Neural cell (in vitro differentiated cells): ENCODE measurements at regions not wholly inside any gene's neighbourhood (a gene's known extent, or its start where the extent isn't known, plus 50 kb on each side); places are given as distances from the start of the nearest gene placed in this dataset.

Experiments
- H2AFZ ChIP-seq: fragments of 200-600, 300-800 bp; sonication (generic), shearing (Covaris generic); 2 replicates; pipeline ENCODE4 v1.6.0; 2014; ENCODE audit warnings: low read depth, mild to moderate bottlenecking, antibody characterized with exemption, low read length, moderate library complexity
- H3F3A ChIP-seq: fragments of 200-600 bp; shearing (Covaris generic); 2 replicates; pipeline ENCODE4 v1.6.1; 2016; ENCODE audit warnings: mild to moderate bottlenecking, moderate library complexity, mixed read lengths, antibody characterized with exemption, low read length; ENCODE audit not compliant: insufficient read depth, poor library complexity, severe bottlenecking
- H3K27ac ChIP-seq: fragments of 200-600, 300-800 bp; sonication (generic), shearing (Covaris generic); 2 replicates; pipeline ENCODE4 v1.5.1; 2014; ENCODE audit warnings: mild to moderate bottlenecking, low read length, moderate library complexity
- H3K27me3 ChIP-seq: fragments of 300-800, 200-600 bp; sonication (generic), shearing (Covaris generic); 2 replicates; pipeline ENCODE4 v1.6.0; 2014; ENCODE audit warnings: mild to moderate bottlenecking, low read depth, low read length, moderate library complexity; ENCODE audit not compliant: insufficient read depth
- H3K36me3 ChIP-seq: fragments of 300-800, 200-600 bp; sonication (generic), shearing (Covaris generic); 2 replicates; pipeline ENCODE4 v1.5.1; 2014; ENCODE audit warnings: mild to moderate bottlenecking, antibody characterized with exemption, low read length, moderate library complexity; ENCODE audit not compliant: insufficient read depth
- H3K4me2 ChIP-seq: fragments of 300-800, 200-600 bp; sonication (generic), shearing (Covaris generic); 2 replicates; pipeline ENCODE4 v1.6.0; 2014; ENCODE audit warnings: mild to moderate bottlenecking, low read length
- H3K4me3 ChIP-seq: fragments of 300-800, 200-600 bp; sonication (generic), shearing (Covaris generic); 2 replicates; pipeline ENCODE4 v1.5.1; 2014; ENCODE audit warnings: mild to moderate bottlenecking, low read length, moderate library complexity
- H3K79me2 ChIP-seq: fragments of 200-600 bp; shearing (Covaris generic); replicated peaks from 2 replicates; pipeline ENCODE4 v1.6.0; 2014; ENCODE audit warnings: mild to moderate bottlenecking, low read length, moderate library complexity; ENCODE audit not compliant: insufficient read depth
- H3K9ac ChIP-seq: fragments of 300-800, 200-600 bp; sonication (generic), shearing (Covaris generic); 2 replicates; pipeline ENCODE4 v1.6.1; 2016; ENCODE audit warnings: mild to moderate bottlenecking, low read length, mixed read lengths
- H3K9me2 ChIP-seq: fragments of 200-600 bp; shearing (Covaris generic); 2 replicates; pipeline ENCODE4 v1.6.1; 2016; ENCODE audit warnings: mild to moderate bottlenecking, low read length, mixed read lengths; ENCODE audit not compliant: insufficient read depth
- H3K9me3 ChIP-seq: fragments of 200-600, 300-800 bp; sonication (generic), shearing (Covaris generic); 2 replicates; pipeline ENCODE4 v1.6.1; 2016; ENCODE audit warnings: mild to moderate bottlenecking, mixed run types, low read length, moderate library complexity, mixed read lengths
- H4K20me1 ChIP-seq: fragments of 200-600 bp; shearing (Covaris generic); 2 replicates; pipeline ENCODE4 v1.6.1; 2016; ENCODE audit warnings: mild to moderate bottlenecking, mixed run types; ENCODE audit not compliant: insufficient read depth
- EP300 ChIP-seq: fragments of 450-650 bp; conservative IDR thresholded peaks from 2 replicates; pipeline ENCODE4 v1.6.1; 2014; ENCODE audit warnings: antibody characterized with exemption, mild to moderate bottlenecking, moderate library complexity; ENCODE audit not compliant: poor library complexity, severe bottlenecking
- EZH2 ChIP-seq: fragments of 200-600, 300-800 bp; shearing (Covaris generic), sonication (generic); IDR thresholded peaks from 2 replicates; pipeline ENCODE4 v1.6.1; 2014; ENCODE audit warnings: antibody characterized with exemption, low read length, borderline replicate concordance, mild to moderate bottlenecking; ENCODE audit not compliant: insufficient read depth, poor library complexity, severe bottlenecking
- MXI1 ChIP-seq: fragments of 450-650 bp; conservative IDR thresholded peaks from 2 replicates; pipeline ENCODE4 v1.6.1; 2014; ENCODE audit warnings: antibody characterized with exemption, mild to moderate bottlenecking; ENCODE audit not compliant: poor library complexity, severe bottlenecking
- POLR2AphosphoS5 ChIP-seq: IDR thresholded peaks from 2 replicates; pipeline ENCODE4 v1.6.1; 2012
- RAD21 ChIP-seq: fragments of 450-650 bp; conservative IDR thresholded peaks from 2 replicates; pipeline ENCODE4 v1.6.1; 2014; ENCODE audit warnings: antibody characterized with exemption, mild to moderate bottlenecking, moderate library complexity
- REST ChIP-seq: IDR thresholded peaks from 2 replicates; pipeline ENCODE4 v1.6.1; 2012; ENCODE audit warnings: borderline replicate concordance
- SMC3 ChIP-seq: fragments of 450-650 bp; conservative IDR thresholded peaks from 2 replicates; pipeline ENCODE4 v1.6.1; 2014; ENCODE audit warnings: antibody characterized with exemption, mild to moderate bottlenecking, moderate library complexity; ENCODE audit not compliant: poor library complexity
- TAF1 ChIP-seq: IDR thresholded peaks from 2 replicates; pipeline ENCODE4 v1.6.1; 2012; ENCODE audit warnings: low read depth
- TF ChIP-seq, protein P1 (sequence below): fragments of 450-650 bp; IDR thresholded peaks from 2 replicates; pipeline ENCODE4 v1.5.1; 2014; ENCODE audit warnings: antibody characterized with exemption, mild to moderate bottlenecking, moderate library complexity; ENCODE audit not compliant: poor library complexity, severe bottlenecking

DNA sequence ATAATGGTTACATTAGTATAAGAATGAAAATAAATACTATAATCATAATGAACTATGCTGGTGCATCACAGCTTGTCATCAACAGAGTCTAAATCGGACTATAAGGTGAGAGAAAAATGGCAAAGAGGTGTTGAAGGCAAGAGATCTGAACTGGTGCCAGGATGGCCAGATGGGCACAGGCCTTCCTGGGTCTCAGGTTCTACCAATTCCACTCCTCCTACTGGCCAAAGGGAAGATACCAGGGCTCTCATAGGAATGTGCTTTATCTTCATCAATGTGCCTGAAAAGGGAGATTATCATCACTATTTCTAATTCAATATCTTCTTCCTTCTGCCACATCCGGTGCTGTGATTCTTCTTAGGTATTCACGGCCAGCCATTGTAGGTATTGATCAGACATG, 107.6 kb downstream of the GASK1B start:
- no peaks in the 10 kb centered on the region for H4K20me1 ChIP-seq
- no peaks in the 10 kb centered on the region for H3K36me3 ChIP-seq
- TF ChIP-seq, protein P1, sequence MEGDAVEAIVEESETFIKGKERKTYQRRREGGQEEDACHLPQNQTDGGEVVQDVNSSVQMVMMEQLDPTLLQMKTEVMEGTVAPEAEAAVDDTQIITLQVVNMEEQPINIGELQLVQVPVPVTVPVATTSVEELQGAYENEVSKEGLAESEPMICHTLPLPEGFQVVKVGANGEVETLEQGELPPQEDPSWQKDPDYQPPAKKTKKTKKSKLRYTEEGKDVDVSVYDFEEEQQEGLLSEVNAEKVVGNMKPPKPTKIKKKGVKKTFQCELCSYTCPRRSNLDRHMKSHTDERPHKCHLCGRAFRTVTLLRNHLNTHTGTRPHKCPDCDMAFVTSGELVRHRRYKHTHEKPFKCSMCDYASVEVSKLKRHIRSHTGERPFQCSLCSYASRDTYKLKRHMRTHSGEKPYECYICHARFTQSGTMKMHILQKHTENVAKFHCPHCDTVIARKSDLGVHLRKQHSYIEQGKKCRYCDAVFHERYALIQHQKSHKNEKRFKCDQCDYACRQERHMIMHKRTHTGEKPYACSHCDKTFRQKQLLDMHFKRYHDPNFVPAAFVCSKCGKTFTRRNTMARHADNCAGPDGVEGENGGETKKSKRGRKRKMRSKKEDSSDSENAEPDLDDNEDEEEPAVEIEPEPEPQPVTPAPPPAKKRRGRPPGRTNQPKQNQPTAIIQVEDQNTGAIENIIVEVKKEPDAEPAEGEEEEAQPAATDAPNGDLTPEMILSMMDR, result no peak
- TF ChIP-seq RAD21 (no peak), SMC3 (no peak)
- H3K27ac ChIP-seq, result no peak overlapping the region
- H3K4me3 ChIP-seq, result no peak overlapping the region
- no peak overlapping the region for H3K4me2 ChIP-seq
- H3K9me2 ChIP-seq, result no peaks in the 10 kb centered on the region
- no peaks in the 10 kb centered on the region for H3F3A ChIP-seq
- no peak overlapping the region for H2AFZ ChIP-seq
- H3K9me3 ChIP-seq, result no peaks in the 10 kb centered on the region
- H3K27me3 ChIP-seq, result no peaks in the 10 kb centered on the region
- H3K9ac ChIP-seq, result no peak overlapping the region
- H3K79me2 ChIP-seq, result no peaks in the 10 kb centered on the region

DNA sequence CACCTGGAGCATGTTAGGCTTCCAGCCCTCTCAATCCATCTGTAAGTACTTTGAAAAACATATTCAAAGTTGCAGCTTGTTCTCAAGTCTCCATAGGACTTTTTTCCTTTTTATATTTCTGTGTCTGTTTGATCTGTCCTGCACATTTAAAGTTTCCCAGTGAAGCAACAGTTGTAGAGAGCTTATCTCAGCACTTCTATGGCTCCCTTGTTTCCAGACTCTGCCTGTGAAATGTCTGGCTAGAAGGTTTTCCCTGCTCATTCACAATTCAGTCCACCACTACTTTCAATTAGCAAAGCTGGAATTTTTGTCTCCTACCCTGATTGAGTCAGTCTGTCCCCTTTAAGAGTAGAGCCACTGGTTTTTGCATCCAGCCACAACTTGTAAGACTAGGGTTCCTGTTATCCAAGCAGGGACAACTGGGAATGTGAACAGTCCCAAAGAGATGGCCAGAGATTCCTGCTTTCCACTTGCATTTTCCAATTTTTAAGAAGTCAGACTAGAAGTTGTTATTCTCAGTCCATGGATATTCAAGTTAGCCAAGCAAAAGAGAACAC, 116.1 kb downstream of the GASK1B start:
- no peaks in the 10 kb centered on the region for H3K36me3 ChIP-seq
- H3K9ac ChIP-seq, result no peak overlapping the region
- H3K9me3 ChIP-seq, result no peaks in the 10 kb centered on the region
- H3K4me2 ChIP-seq, result no peak overlapping the region
- H4K20me1 ChIP-seq, result no peaks in the 10 kb centered on the region
- no peak overlapping the region for H3K4me3 ChIP-seq
- no peaks in the 10 kb centered on the region for H3K27me3 ChIP-seq
- no peaks in the 10 kb centered on the region for H3K79me2 ChIP-seq
- no peak overlapping the region for H3K27ac ChIP-seq
- H3F3A ChIP-seq, result no peaks in the 10 kb centered on the region
- H2AFZ ChIP-seq, result no peak overlapping the region
- TF ChIP-seq TAF1 (no peak), EZH2 (no peak), MXI1 (no peak), POLR2AphosphoS5 (no peak), EP300 (no peak), RAD21 (no peak), REST (no peak), SMC3 (no peak)
- TF ChIP-seq, protein P1, result no peak
- H3K9me2 ChIP-seq, result no peaks in the 10 kb centered on the region
